ENCODE measurements at regions not wholly inside any gene's neighbourhood (a gene's known extent, or its start where the extent isn't known, plus 50 kb on each side); places are given as distances from the start of the nearest gene placed in this dataset.

DNA sequence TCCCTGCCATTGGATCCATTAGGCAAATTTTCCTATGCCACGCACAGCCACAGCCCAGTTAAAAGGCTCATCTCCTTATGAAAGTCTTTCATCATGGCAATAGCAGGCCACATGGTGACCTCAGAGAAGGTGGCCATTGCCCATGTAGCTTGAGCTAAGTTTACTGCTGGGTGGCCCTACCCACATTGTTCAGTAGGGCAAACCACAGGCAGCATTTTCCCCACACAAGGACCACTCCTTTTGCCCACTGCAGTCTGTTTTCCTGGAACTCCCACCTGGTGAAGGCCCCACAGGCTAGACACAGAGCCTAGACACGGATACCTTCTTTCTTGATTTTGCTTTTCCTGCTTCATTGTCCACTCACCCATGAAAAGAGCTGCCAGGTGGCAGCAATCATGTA lies 101.5 kb upstream of the NPVF start:
- no peaks in the 10 kb centered on the region for H3K36me3 Mint-ChIP-seq
- H3K27me3 Mint-ChIP-seq: peaks cover 12% of the 10 kb centered on the region
- no peak overlapping the region for H3K27ac Mint-ChIP-seq
- no peaks in the 10 kb centered on the region for H3K9me3 Mint-ChIP-seq
- ATAC-seq: no peak
- no peak overlapping the region for H3K4me3 Mint-ChIP-seq
- H3K4me1 Mint-ChIP-seq: no peaks in the 10 kb centered on the region

DNA sequence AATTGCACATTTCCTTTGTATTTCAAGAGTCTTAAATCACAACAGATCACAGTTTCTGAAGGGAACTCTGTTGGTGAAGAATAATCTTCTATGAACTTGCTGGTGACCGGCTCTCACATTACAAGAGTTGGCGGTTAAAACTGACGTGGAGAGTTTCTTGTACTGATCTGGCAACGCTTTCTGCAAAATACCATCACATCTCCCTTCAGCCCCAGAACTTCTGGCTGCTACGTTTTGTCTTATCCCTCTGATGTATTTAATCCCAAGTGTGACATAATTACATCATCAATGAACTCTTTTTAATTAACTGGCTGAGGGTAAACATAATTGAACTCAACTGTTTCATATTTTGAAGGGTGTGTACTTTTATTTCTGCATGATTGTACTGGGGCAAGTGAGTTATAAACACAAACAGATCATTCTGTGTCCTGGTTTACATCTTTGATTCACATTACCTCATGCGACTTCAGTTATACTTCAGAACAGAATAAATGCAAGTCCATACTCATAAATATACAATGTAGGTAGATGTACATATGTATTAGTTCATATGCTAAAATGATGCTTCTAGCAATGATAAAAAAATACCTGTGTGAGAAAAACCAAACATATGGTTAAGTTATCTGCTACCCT lies 105.1 kb upstream of the NPVF start:
- Mint-ChIP-seq H3K27me3 (peaks cover 9% of the 10 kb centered on the region), H3K27ac (no peak overlapping the region), H3K9me3 (no peaks in the 10 kb centered on the region), H3K36me3 (no peaks in the 10 kb centered on the region), H3K4me3 (no peak overlapping the region), H3K4me1 (no peaks in the 10 kb centered on the region)
- ATAC-seq: no peak

DNA sequence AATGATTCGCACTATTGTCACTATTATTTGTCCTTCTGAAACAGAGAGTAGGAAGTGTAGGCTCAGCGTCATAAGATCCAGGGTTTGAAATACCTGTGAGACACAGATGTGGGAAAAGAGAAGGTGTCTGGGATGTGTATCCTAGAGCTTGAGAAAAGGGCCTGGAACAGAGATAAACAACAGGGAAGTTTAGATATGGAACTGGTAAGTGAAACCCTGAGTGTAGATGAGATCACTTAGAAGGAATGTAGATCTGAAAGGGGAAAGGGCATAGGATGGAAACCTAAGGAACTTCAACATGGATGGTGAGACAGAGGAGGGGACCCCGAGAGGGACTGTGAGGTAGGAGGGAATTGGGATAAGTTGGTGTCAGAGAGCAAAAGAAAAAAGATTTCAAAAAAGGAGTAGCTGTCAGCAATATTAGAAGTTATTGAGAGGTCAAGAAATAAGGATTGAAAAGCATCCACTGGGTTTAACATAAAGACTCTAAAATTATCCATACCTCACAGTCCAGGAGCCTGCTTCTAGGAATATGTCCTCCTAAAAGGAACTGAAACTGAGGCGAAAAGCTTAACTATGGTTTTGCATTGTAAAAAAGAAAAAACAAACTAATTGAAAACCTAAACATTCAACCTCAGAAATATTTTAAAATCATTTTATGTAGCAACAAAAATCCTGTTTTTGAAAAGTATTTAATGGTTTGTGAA lies 119.2 kb upstream of the NPVF start:
- no peak for ATAC-seq
- H3K4me1 Mint-ChIP-seq: peaks cover 3% of the 10 kb centered on the region
- no peaks in the 10 kb centered on the region for H3K36me3 Mint-ChIP-seq
- no peak overlapping the region for H3K27ac Mint-ChIP-seq
- no peaks in the 10 kb centered on the region for H3K9me3 Mint-ChIP-seq
- peaks cover 31% of the 10 kb centered on the region for H3K27me3 Mint-ChIP-seq
- no peak overlapping the region for H3K4me3 Mint-ChIP-seq

DNA sequence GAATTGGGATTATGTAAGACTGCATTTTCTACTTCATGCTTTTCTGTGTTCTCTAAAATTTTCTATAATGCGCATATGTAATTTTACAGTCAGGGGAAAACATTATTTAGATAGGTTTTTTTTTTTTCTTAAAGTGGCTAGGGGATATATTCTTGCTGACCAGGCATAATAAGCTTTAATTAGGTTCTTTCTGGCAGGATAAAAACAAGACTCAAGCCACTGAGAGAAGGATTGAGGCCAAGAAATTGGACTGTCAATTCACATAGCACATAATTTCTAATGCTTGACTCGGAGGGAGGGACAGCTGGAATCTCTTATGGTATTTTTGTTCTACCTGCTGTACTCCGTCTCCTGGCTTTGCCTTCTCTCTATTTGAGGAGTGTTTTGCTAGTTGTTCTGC lies 119.8 kb upstream of the NPVF start:
- Mint-ChIP-seq H3K4me3 (no peak overlapping the region), H3K4me1 (peaks cover 8% of the 10 kb centered on the region), H3K27ac (no peak overlapping the region), H3K36me3 (no peaks in the 10 kb centered on the region), H3K27me3 (peaks cover 32% of the 10 kb centered on the region), H3K9me3 (no peaks in the 10 kb centered on the region)
- ATAC-seq: no peak

DNA sequence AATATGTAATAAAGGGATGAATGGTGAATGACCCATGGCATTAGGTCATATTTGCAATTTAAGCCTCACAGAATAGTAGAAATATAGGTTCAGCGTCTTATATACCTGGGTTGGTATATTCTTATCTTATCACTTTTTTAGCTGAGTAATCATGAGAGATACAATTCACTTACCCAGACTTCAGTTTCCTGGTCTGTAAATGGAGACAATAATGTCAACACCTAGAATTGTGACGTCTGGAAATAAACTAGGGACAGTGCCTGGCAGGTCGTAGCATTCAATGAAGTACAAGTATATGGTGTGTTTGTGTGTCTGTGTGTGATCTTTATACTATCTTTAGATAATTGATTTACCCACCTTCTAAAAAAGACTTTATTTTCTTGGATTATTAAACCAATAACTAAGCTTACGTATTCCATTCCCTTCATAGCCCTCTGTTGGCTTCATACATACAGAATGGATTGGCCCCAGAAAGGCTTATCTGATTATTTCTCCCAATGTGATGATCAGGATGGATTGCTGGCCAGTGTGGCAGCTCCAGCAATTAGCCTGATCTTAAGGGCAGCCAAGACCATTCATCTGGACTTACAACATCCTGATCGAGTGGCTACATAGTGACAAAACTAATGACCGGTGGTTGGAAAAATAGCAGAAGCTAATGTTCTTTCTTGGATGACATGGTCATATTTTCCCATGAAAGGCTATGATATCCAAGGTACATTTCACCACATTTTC lies 121.2 kb upstream of the NPVF start:
- Mint-ChIP-seq H3K27ac (no peak overlapping the region), H3K36me3 (no peaks in the 10 kb centered on the region), H3K4me3 (no peak overlapping the region), H3K4me1 (peaks cover 8% of the 10 kb centered on the region), H3K27me3 (peaks cover 32% of the 10 kb centered on the region), H3K9me3 (no peaks in the 10 kb centered on the region)
- no peak for ATAC-seq

DNA sequence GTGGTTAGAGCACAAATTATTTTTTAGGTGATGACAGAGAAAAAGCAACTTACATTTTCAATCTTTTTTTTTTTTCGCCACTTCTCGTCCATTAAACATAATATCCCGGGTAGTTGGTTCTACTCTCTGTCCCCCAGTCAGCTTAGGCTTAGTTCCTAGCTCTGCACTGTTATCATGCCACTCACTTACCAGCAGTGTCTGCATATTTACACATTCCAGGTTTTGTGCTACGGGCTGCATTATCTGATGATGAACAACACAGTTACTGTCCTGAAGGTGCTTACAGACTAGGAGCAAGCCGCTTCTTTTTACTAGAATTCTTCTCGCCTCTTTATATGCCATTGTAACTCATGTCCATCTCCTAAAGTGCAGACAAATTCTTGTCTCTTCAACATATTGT lies 121.8 kb upstream of the NPVF start:
- H3K4me1 Mint-ChIP-seq: peaks cover 8% of the 10 kb centered on the region
- H3K36me3 Mint-ChIP-seq: no peaks in the 10 kb centered on the region
- no peak for ATAC-seq
- H3K4me3 Mint-ChIP-seq: no peak overlapping the region
- H3K27me3 Mint-ChIP-seq: peaks cover 32% of the 10 kb centered on the region
- H3K27ac Mint-ChIP-seq: no peak overlapping the region
- H3K9me3 Mint-ChIP-seq: no peaks in the 10 kb centered on the region

DNA sequence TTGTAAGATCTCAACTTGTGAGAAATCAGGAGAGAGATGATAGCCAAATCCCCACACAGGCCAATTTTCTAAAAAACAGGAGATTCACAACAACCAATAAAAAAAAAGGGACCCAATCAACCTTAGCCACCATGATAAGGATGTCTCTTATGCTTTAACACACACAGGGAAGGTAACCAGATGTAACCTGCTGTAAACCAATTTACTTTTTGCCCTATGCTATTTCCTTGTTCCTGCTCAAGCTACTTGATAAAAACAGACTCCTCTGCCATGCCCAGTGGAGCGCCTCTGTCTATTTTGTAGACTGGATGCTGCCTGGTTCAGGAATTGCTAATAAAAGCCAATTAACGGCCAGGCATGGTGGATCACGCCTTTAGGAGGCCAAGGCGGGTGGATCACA lies 123.5 kb upstream of the NPVF start:
- Mint-ChIP-seq H3K4me3 (no peak overlapping the region), H3K27ac (no peak overlapping the region), H3K36me3 (no peaks in the 10 kb centered on the region), H3K9me3 (no peaks in the 10 kb centered on the region), H3K4me1 (peaks cover 8% of the 10 kb centered on the region), H3K27me3 (peaks cover 32% of the 10 kb centered on the region)
- no peak for ATAC-seq

DNA sequence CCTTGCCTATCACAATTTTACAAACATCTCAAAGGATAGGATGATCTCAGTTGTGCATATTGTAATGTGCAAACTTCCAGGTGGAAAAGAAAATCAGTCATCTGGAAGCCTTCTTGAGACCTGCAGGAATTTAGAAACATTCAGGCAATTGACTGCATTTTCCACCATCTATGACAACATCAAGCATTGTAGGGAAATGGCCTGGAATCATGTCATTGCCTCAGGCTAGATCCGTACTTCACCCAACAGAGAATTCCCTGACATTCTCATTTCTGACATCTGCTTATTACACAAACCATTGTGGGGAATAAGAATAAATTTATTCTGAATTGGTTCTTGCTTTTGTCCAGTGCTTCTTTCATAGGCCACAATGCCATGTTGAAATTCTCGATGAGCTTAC lies 124.9 kb upstream of the NPVF start:
- Mint-ChIP-seq H3K9me3 (no peaks in the 10 kb centered on the region), H3K36me3 (no peaks in the 10 kb centered on the region), H3K4me3 (no peak overlapping the region), H3K4me1 (peaks cover 8% of the 10 kb centered on the region), H3K27me3 (peaks cover 23% of the 10 kb centered on the region), H3K27ac (no peak overlapping the region)
- no peak for ATAC-seq

DNA sequence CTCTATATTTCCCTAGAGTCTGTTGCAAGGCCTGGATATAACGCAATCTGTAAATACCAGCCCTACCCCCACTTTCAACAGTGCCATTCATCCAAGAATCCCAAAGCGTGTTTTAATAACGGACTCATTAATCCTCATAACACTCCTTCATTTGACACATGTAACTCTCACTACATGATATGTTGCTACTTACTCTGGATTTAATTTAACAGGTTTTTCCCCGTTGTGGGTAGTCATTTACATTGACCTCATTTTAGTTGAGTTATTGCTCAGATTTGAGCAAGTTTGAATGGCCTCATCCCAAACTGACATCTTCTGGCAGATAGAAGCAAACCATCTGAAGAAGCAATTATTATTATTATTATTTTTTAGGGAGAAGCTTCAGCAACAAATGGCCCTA lies 125.4 kb upstream of the NPVF start:
- Mint-ChIP-seq H3K27ac (no peak overlapping the region), H3K4me1 (peaks cover 8% of the 10 kb centered on the region), H3K27me3 (peaks cover 23% of the 10 kb centered on the region), H3K4me3 (no peak overlapping the region), H3K36me3 (no peaks in the 10 kb centered on the region), H3K9me3 (no peaks in the 10 kb centered on the region)
- no peak for ATAC-seq

DNA sequence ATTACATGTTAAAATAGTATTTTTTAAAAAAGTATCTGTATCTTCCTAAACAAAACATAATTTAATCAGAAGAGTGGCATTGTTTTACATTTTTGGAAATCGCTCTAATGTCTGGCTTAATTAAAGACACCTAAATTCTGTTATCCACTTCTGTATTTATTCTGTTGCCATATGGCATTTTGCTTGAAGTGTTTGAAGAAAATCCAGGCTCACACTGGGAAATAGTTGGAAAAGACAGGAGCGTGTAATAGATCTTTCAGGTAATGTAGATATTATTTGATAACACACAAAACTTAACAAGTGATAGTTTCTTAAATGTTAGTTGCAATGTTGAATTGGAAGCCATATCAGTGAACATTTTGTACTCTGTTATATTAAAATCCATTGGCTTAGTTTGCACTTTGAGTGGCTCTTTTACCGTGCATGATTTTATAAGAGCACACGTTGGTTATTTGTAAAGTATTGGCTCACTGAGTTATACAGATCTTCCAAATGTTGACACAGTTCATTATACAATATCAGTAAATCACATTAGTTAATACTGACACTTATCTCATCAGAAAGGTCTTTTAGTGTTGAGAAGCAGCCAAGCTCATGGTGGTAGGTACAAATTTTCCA lies 128.4 kb upstream of the NPVF start:
- H3K4me3 Mint-ChIP-seq: no peak overlapping the region
- H3K9me3 Mint-ChIP-seq: no peaks in the 10 kb centered on the region
- H3K4me1 Mint-ChIP-seq: peaks cover 8% of the 10 kb centered on the region
- no peaks in the 10 kb centered on the region for H3K36me3 Mint-ChIP-seq
- no peak for ATAC-seq
- peaks cover 8% of the 10 kb centered on the region for H3K27me3 Mint-ChIP-seq
- no peak overlapping the region for H3K27ac Mint-ChIP-seq

DNA sequence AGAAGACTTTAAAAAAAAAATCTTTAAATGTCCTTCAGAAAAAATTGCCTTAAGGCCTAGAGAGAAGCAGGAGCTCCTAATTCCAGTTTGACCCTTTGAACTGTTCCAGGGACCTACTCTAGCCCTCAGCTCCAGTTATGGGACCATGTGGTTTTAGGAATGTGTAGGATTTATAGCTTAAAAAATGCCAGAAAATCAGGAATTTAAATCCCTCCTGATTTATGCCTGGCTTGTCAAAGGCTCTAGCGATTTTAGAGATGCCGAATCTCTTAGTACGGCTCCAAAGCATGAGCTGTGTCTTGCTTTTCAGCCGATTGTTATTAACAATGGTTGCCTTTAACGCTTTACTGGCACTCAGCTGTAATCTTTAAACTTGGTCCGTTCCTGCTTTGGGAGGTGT lies 130.6 kb upstream of the NPVF start:
- Mint-ChIP-seq H3K36me3 (no peaks in the 10 kb centered on the region), H3K4me1 (no peaks in the 10 kb centered on the region), H3K9me3 (no peaks in the 10 kb centered on the region), H3K27me3 (no peaks in the 10 kb centered on the region), H3K27ac (no peak overlapping the region), H3K4me3 (no peak overlapping the region)
- no peak for ATAC-seq

DNA sequence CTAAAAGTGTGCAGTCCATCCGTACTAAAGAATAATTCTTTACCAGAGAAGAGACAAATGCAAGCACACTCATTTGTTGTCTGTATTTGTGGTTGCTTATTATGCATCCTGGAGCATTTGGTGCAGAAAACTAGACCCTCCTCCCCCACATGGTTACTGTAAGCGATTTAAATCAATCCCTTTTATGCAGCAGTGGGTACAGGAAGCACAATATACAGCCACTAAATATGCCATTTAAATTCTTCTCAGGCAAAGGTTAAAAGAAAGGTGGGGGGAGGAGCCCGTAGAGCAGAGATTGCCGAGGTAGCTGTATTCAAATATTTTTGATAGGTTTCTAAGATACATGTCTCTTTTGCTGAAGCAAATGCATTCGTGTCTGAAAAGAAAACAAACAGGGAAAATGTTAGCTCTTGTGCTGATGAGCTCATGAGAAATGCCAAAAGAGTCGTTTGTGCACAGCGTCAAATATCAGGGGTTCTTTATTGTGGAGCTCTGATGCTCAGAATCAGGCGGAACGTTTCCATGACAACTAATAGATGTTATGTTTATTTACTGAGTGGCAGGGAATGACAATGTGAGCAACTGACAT lies 131.3 kb upstream of the NPVF start:
- no peak for ATAC-seq
- H3K9me3 Mint-ChIP-seq: no peaks in the 10 kb centered on the region
- no peak overlapping the region for H3K4me3 Mint-ChIP-seq
- H3K27me3 Mint-ChIP-seq: no peaks in the 10 kb centered on the region
- no peaks in the 10 kb centered on the region for H3K4me1 Mint-ChIP-seq
- H3K27ac Mint-ChIP-seq: no peak overlapping the region
- H3K36me3 Mint-ChIP-seq: no peaks in the 10 kb centered on the region

DNA sequence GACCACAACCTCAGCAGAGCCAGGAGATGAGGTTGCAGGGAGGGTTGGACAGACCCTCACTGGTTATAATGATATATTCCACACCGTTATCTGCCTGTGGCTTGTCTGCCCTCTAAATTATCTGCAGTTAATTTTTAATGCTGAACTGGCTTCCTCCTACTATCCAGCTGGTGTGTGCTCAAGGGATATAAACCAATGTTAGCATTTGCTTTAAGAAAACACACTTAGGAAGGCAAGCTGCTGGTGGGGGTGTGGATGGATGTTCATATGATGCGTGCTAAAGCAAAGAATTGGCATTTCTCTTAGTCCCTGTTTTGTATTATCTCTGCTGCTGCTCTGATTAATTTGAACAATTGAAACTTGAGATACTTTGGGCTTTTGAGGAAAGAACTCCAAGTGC lies 132.2 kb upstream of the NPVF start:
- H3K4me1 Mint-ChIP-seq: no peaks in the 10 kb centered on the region
- H3K36me3 Mint-ChIP-seq: no peaks in the 10 kb centered on the region
- ATAC-seq: no peak
- H3K4me3 Mint-ChIP-seq: no peak overlapping the region
- H3K27ac Mint-ChIP-seq: no peak overlapping the region
- H3K27me3 Mint-ChIP-seq: peaks cover 2% of the 10 kb centered on the region
- no peaks in the 10 kb centered on the region for H3K9me3 Mint-ChIP-seq

DNA sequence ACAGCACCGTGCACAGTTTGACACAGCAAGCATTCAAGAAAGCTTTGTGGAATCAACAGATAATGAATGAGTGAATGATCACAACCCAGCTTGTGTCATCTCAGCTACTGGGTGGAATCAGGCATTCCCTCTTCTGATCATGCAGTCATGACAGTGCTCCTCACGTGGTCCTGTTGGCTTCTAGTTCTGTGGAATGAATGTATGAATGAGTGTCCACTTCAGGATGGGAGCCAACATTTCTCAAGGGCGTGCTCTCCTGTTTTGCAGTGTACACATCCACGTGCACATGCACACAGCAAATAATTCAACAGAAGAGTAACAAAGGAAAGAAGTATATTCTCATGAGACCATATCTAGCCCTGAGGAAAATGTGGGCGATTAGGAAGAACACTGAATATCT lies 133.1 kb upstream of the NPVF start:
- no peaks in the 10 kb centered on the region for H3K9me3 Mint-ChIP-seq
- H3K27me3 Mint-ChIP-seq: peaks cover 9% of the 10 kb centered on the region
- no peak overlapping the region for H3K27ac Mint-ChIP-seq
- no peaks in the 10 kb centered on the region for H3K4me1 Mint-ChIP-seq
- no peak for ATAC-seq
- H3K4me3 Mint-ChIP-seq: no peak overlapping the region
- H3K36me3 Mint-ChIP-seq: no peaks in the 10 kb centered on the region

DNA sequence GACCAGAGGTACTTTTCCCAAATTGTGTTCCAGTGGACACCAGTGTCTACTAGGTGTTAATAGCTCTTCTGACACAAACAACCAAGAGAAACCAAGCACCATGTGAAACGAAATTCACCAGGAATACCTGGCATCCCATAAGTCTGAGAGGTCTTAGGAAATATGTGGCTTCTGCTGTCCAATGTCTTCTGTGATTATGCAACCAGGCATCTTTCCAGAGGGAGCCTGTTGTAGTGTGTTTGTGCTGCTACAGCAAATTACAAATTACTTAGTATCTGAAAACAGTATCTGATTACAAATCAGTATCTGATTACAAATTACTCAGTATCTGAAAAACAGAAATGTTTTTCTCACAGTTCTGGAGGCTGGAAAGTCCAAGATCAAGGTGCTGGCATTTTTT lies 133.6 kb upstream of the NPVF start:
- Mint-ChIP-seq H3K4me1 (no peaks in the 10 kb centered on the region), H3K27ac (no peak overlapping the region), H3K36me3 (no peaks in the 10 kb centered on the region), H3K4me3 (no peak overlapping the region), H3K27me3 (peaks cover 9% of the 10 kb centered on the region), H3K9me3 (no peaks in the 10 kb centered on the region)
- no peak for ATAC-seq
